GM23338 (cell line): ENCODE measurements at regions not wholly inside any gene's neighbourhood (a gene's known extent, or its start where the extent isn't known, plus 50 kb on each side); places are given as distances from the start of the nearest gene placed in this dataset.

Experiments used
- ATAC-seq: fragments of 200-7000 bp; cut with Tn5 transposase; 3 replicates; pipeline ENCODE4 v1.9.1; 2020
- DNase-seq: peaks from one replicate; pipeline ENCODE4 v3.0.0-alpha.2; 2015; ENCODE audit warnings: low spot score
- H2AFZ ChIP-seq: fragments of 200-600 bp; sonication (generic); 2 replicates; pipeline ENCODE4 v1.8.0; 2016; ENCODE audit warnings: antibody characterized with exemption, mild to moderate bottlenecking, moderate library complexity
- H3F3A ChIP-seq: fragments of 200-600 bp; sonication (generic); replicated peaks from 2 replicates; pipeline ENCODE4 v1.8.0; 2017; ENCODE audit warnings: antibody characterized with exemption, mixed run types, low read depth
- H3K27ac ChIP-seq: fragments of 200-600 bp; sonication (generic); 2 replicates; pipeline ENCODE4 v1.6.1; 2016; ENCODE audit warnings: low read depth
- H3K27me3 ChIP-seq: fragments of 200-600 bp; sonication (generic); 2 replicates; pipeline ENCODE4 v1.8.0; 2016; ENCODE audit warnings: mild to moderate bottlenecking, mixed run types, moderate library complexity; ENCODE audit not compliant: insufficient read depth
- H3K36me3 ChIP-seq: fragments of 200-600 bp; sonication (generic); 2 replicates; pipeline ENCODE4 v1.8.0; 2016; ENCODE audit warnings: mild to moderate bottlenecking; ENCODE audit not compliant: insufficient read depth
- H3K4me1 ChIP-seq: fragments of 200-600 bp; sonication (generic); 2 replicates; pipeline ENCODE4 v1.8.0; 2016; ENCODE audit warnings: mild to moderate bottlenecking, moderate library complexity; ENCODE audit not compliant: insufficient read depth
- H3K4me2 ChIP-seq: fragments of 200-600 bp; sonication (generic); 2 replicates; pipeline ENCODE4 v1.7.1; 2017; ENCODE audit warnings: mixed run types
- H3K4me3 ChIP-seq: fragments of 200-600 bp; sonication (generic); 2 replicates; pipeline ENCODE4 v1.6.1; 2016; ENCODE audit warnings: mixed run types
- H3K79me2 ChIP-seq: fragments of 200-600 bp; sonication (generic); replicated peaks from 2 replicates; pipeline ENCODE4 v1.8.0; 2017; ENCODE audit warnings: mild to moderate bottlenecking; ENCODE audit not compliant: insufficient read depth
- H3K9me2 ChIP-seq: fragments of 200-600 bp; sonication (generic); 2 replicates; pipeline ENCODE4 v1.8.0; 2017; ENCODE audit not compliant: insufficient read depth
- H4K20me1 ChIP-seq: fragments of 200-600 bp; sonication (generic); replicated peaks from 2 replicates; pipeline ENCODE4 v1.8.0; 2017; ENCODE audit warnings: mild to moderate bottlenecking; ENCODE audit not compliant: insufficient read depth
- H3K27ac Mint-ChIP-seq: 2 replicates; pipeline ENCODE4 v1.8.0; 2020; ENCODE audit warnings: inconsistent platforms, mild to moderate bottlenecking, moderate library complexity, mixed read lengths
- H3K27me3 Mint-ChIP-seq: 3 replicates; pipeline ENCODE4 v1.8.0; 2022; ENCODE audit warnings: low read depth, mild to moderate bottlenecking, moderate library complexity, mixed read lengths, inconsistent platforms; ENCODE audit not compliant: insufficient read depth, poor library complexity
- H3K36me3 Mint-ChIP-seq: 3 replicates; pipeline ENCODE4 v1.8.0; 2021; ENCODE audit warnings: low read depth, mild to moderate bottlenecking, inconsistent platforms, moderate library complexity, mixed read lengths
- H3K4me1 Mint-ChIP-seq: 3 replicates; pipeline ENCODE4 v1.8.0; 2020; ENCODE audit warnings: mild to moderate bottlenecking, inconsistent platforms, mixed read lengths
- H3K4me3 Mint-ChIP-seq: 3 replicates; pipeline ENCODE4 v1.8.0; 2021; ENCODE audit warnings: moderate library complexity, mild to moderate bottlenecking, inconsistent platforms, mixed read lengths
- H3K9me3 Mint-ChIP-seq: 3 replicates; pipeline ENCODE4 v1.8.0; 2020; ENCODE audit warnings: moderate library complexity, mild to moderate bottlenecking, inconsistent platforms, mixed read lengths
- CREB1 ChIP-seq: fragments of 250-450 bp; sonication (Bioruptor Pico); IDR thresholded peaks from 2 replicates; pipeline ENCODE4 v1.5.0; 2020; ENCODE audit warnings: low read depth, mild to moderate bottlenecking, moderate library complexity
- CTCF ChIP-seq, 2 experiments: fragments of 200-600 bp in 1 of 2; sonication (generic) in 1 of 2; conservative IDR thresholded peaks; 2 replicates each; pipeline versions ENCODE4 v1.5.1 to v1.6.1; 2016 to 2017; ENCODE audit warnings: antibody characterized with exemption in 2 of 2, low read depth in 2 of 2, mild to moderate bottlenecking in 2 of 2, moderate library complexity in 1 of 2
- ETS1 ChIP-seq: IDR thresholded peaks from 2 replicates; pipeline ENCODE4 v1.6.1; 2016; ENCODE audit warnings: antibody characterized with exemption
- EZH2 ChIP-seq: fragments of 200-600 bp; sonication (generic); IDR thresholded peaks from one replicate; pipeline ENCODE4 v1.8.0; 2017; ENCODE audit warnings: antibody characterized with exemption, mild to moderate bottlenecking, low read depth; ENCODE audit not compliant: unreplicated experiment
- EZH2phosphoT487 ChIP-seq: fragments of 200-600 bp; sonication (generic); IDR thresholded peaks from one replicate; pipeline ENCODE4 v1.8.1; 2018; ENCODE audit warnings: antibody characterized with exemption; ENCODE audit not compliant: unreplicated experiment
- JUNB ChIP-seq: IDR thresholded peaks from one replicate; pipeline ENCODE4 v1.6.1; 2016; ENCODE audit warnings: antibody characterized with exemption; ENCODE audit not compliant: unreplicated experiment
- NANOG ChIP-seq: IDR thresholded peaks from 2 replicates; pipeline ENCODE4 v1.6.1; 2016; ENCODE audit warnings: antibody characterized with exemption, borderline replicate concordance
- POLR2AphosphoS5 ChIP-seq: IDR thresholded peaks from 2 replicates; pipeline ENCODE4 v1.6.1; 2016; ENCODE audit warnings: antibody characterized with exemption, low read depth
- REST ChIP-seq: IDR thresholded peaks from one replicate; pipeline ENCODE4 v1.6.1; 2018; ENCODE audit warnings: antibody characterized with exemption; ENCODE audit not compliant: unreplicated experiment
- STAT1 ChIP-seq: IDR thresholded peaks from one replicate; pipeline ENCODE4 v1.6.1; 2016; ENCODE audit warnings: antibody characterized with exemption; ENCODE audit not compliant: unreplicated experiment
- ZNF114 ChIP-seq: fragments of 250-450 bp; sonication (Bioruptor Pico); IDR thresholded peaks from 2 replicates; pipeline ENCODE4 v1.5.0; 2020; ENCODE audit warnings: mild to moderate bottlenecking, moderate library complexity
- ZNF331 ChIP-seq: fragments of 250-450 bp; sonication (Bioruptor Pico); IDR thresholded peaks from 2 replicates; pipeline ENCODE4 v1.5.0; 2020; ENCODE audit warnings: low read depth, mild to moderate bottlenecking, moderate library complexity
- ZNF462 ChIP-seq: fragments of 250-450 bp; sonication (Bioruptor Pico); IDR thresholded peaks from 2 replicates; pipeline ENCODE4 v1.5.0; 2020; ENCODE audit warnings: mild to moderate bottlenecking, moderate library complexity

- H3K9me2 ChIP-seq, result no peaks in the 10 kb centered on the region
Observed at GRCh38 chr10:90481326-90481923, 376.4 kb downstream of the HTR7 start.

More at GRCh38 chr10:90481326-90481923, 376.4 kb downstream of the HTR7 start:
- TF ChIP-seq ZNF114 (CRISPR knock-in tag) (no peak), ZNF462 (CRISPR knock-in tag) (no peak), EZH2 (no peak), POLR2AphosphoS5 (no peak), CREB1 (CRISPR knock-in tag) (no peak), STAT1 (no peak), CTCF (conservative IDR thresholded peaks at IDR 0.05; ENCODE audit: low read depth in 2 of 2) (no peak), NANOG (no peak), JUNB (no peak), ETS1 (no peak), REST (no peak), ZNF331 (CRISPR knock-in tag) (no peak), EZH2phosphoT487 (no peak)
- Histone ChIP-seq H3K4me3 (no peak overlapping the region), H3K36me3 (no peaks in the 10 kb centered on the region), H3K79me2 (no peaks in the 10 kb centered on the region), H3F3A (no peaks in the 10 kb centered on the region), H3K27ac (no peak overlapping the region), H3K27me3 (no peaks in the 10 kb centered on the region), H4K20me1 (no peaks in the 10 kb centered on the region), H3K4me1 (0 out of 2 replicates have a peak, but pooled peaks cover 7% of the 10 kb centered on the region), H3K4me2 (no peak overlapping the region), H2AFZ (peak overlapping the region; percentile 8; the same call in 1 of the 2 replicates)
- DNase-seq, result no peak
- Mint-ChIP-seq H3K36me3 (no peaks in the 10 kb centered on the region), H3K27me3 (peaks cover 2% of the 10 kb centered on the region), H3K4me3 (no peak overlapping the region), H3K27ac (no peak overlapping the region), H3K4me1 (peaks cover 14% of the 10 kb centered on the region), H3K9me3 (no peaks in the 10 kb centered on the region)
- ATAC-seq, result no peak
